Limb (tissue), 2 donors: ENCODE measurements at regions not wholly inside any gene's neighbourhood (a gene's known extent, or its start where the extent isn't known, plus 50 kb on each side); places are given as distances from the start of the nearest gene placed in this dataset.
A peak's percentile ranks its signal among the peaks of the same experiment; 100 is the strongest.
"Not testable (repeated sequence)": the region's sequence is repeated elsewhere in the genome, so short reads cannot be mapped to it uniquely, and the experiment has no call there.

Experiments used
- DNase-seq, 2 donors: peaks; one replicate each; pipeline ENCODE4 v3.0.0-alpha.2; 2016; ENCODE audit errors: extremely low spot score in 2 of 2

DNA sequence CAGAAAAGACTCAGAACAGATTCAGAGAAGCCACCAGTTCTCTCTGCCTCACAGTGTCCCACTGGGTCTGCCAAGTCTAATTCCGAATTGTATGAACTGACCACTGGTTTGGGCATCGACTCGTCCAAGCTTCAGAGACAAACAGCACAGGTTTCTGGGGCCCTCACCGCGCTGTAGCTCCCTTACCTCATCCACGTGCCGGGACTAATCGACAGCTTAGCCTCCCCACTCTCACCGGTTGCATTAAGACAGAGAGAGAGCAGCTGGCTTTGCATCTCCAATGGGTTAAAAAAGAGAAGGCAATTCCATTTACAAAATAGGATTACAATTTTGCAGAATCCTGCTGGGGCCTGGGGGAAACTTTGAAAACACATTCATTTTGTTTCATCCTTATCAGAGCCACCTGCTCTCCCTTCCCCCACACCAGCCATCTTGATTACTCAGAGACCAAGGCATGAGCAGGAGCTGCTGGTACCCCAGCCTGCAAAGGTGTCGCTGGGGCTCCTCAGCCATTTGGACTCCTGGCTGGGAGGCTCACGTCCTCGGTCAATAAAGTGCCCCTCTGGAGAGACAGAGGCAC, 95.3 kb upstream of the RPL38 start:
- no peak for DNase-seq

DNA sequence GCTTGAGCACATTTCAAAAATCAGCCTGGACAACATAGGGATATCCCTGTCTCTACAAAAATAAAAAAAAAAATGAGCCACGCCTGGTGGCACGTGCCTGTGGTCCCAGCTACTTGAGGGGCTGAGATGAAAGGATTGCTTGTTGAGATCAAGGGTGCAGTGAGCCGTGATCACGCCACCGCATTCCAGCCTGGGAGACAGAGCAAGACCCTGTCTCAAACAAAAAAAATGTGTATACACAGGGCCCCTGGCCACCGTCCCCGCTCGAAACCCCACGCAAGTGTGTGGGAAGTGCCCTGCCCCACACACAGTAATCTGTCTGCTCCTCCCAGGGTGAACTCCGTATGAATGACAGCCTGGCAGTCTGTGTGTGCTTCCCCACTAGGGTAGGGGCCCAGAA, 93.0 kb upstream of the RPL38 start:
- no peak for DNase-seq

DNA sequence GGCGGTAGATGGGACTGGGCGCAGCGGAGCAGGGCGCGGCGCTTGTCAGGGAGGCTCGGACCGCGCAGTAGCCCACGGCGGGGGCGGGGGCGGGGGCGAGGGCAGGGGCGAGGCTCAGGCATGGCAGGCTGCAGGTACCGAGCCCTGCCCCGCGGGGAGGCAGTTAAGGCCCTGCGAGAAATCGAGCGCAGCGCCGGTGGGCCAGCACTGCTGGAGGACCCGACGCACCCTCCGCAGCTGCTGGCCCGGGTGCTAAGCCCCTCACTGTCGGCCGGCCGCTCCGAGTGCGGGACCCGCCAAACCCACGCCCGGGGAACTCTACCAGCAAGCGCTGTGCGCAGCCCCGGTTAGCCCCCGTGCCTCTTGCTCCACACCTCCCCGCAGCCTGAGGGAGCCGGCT, 90.2 kb upstream of the RPL38 start:
- DNase-seq, result no peak

DNA sequence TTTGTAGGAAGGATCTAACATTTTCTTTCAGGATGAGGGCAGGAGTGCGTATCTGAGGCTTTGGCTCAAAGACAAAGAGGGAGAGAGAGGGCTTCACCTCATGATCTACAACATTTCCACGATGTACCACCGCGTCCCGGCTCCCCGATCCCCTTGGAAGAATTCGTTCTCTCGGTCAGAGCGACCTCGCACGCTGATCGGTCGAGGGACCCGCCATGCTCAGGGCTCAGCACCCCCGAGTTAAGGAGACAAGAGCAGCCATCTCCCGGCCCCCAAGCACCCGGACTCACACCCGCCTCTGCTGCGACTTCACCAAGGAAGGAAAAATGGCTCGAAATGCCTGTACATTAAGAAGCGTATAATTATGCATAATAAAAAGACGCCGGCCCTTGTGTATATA, 89.5 kb upstream of the RPL38 start:
- no peak for DNase-seq

DNA sequence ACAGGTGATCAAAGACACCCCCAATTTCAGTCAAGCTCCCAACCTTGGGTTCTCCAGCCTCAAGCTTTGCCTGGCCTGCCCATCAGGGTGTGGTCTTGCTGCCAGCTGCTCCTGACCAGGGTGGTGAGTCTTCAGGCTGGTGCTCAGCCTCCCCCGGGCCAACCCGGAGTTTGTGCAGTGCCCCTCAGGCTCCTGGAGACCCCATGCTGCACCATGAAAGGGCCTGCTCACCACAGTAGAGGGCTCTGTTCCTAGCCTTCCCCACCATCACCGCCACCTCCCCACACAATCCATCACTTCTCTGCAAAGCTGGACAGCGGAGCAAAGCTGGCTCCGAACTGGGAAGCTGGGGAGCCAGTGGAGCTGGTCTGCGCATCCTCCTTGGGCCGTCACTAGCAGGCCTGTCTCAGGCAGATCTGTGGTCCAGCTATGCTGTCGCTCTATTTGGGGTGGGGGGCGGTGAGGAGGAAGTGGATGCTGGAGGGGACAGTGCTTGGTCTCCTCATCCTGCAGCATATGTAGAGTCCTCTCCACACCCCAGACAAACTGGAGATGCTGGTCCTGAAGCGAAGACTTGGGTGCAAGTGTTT, 88.5 kb upstream of the RPL38 start:
- DNase-seq, result no peak

DNA sequence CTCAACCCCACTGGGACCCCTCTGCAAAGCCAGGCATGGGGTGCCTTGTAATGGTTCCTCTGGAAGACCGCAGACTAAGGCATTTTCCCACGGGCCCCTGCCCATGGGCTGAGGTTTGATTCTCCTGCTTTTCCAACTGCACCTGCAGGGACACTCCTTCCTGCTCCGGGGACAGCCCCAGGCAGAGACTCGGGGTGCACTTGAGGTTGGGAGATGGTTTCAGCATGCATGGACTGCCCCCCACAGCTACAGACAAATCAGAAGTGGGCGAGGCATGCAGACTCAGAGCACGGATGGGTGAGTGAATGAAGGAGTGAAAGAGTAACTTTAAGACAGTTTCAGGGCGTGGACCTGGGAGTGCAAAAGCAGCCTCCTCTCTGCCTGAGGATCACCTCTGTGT, 87.9 kb upstream of the RPL38 start:
- no peak for DNase-seq

DNA sequence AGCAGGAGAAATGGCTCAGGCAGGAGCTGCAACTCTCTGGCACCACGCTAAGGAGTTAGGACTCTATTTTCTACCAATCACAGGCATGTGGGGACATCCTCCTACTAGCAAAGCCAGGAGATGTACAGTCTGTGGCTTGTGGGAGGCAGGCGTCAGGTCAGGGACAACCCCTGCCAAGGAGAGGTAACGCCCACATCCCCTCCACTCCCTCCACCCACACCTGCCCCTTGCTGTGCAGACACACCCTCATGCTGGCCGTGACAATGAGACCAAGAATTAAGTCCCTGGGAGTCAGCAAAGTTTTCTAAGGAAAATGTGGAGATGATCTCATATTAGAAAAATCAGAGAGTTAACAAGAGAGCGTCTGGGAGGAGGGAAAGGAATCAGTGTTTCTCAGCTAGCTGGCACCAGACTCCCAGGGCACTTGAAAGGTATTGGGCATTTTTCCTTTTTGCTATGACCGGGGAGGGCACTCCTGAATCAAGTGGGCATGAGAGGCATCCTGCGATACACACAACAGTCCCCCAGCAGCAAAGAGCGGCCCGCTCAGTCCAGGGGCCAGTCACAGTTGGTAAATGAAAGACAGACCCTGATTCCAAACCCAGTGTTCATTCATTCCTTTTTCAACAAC, 87.3 kb upstream of the RPL38 start:
- DNase-seq, result no peak

DNA sequence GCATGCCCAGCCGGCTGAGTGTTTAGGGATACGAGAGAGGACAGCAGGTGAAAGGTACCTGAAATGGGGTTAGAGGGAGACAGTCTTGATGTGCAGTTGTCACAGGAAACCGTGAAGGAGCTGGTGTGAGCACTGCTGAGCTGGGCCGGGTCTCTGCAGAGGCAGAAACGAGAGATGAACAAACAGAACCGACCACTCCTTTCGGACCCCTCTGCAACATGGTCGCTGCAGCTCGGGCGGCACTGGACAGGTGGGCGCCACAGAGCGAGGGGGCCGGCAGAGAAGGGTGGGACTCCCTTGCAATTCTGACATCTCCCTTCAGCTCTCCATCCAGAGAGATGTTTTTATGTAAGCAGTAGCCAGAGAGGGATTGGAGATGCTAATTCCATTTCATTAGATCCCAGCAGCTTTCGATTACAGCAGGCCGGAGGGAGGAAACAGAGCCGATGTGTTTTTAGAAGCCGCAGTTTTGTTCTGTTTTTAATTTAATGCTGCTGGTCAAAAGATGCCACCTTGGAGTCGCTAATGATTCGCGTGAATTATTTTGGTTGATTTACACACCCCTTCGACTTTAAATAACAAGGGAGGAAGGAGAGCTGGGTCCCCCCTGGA, 86.3 kb upstream of the RPL38 start:
- no peak for DNase-seq

DNA sequence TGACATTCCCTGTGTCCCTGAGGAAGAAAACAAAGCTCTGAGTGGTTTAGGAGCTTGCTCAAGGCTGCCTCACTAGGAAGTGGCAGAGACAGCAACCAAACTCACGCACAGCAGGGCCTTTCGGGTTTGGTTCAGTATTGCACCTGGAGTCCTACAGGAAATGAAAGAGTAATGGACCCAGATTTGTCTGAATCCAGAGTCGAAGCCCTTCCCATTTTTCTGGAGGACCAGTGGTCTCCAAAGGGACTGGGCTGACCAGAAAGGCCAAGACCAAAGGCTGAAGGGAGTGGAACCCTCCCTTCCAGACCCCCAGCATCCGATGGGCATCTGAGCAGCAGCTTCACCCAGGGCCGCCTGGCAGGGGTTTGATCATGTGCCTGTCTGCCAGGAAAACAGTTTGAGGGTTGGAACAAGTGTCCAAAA, 85.5 kb upstream of the RPL38 start:
- peak in 1 of 2 donors; percentile 30 for DNase-seq

DNA sequence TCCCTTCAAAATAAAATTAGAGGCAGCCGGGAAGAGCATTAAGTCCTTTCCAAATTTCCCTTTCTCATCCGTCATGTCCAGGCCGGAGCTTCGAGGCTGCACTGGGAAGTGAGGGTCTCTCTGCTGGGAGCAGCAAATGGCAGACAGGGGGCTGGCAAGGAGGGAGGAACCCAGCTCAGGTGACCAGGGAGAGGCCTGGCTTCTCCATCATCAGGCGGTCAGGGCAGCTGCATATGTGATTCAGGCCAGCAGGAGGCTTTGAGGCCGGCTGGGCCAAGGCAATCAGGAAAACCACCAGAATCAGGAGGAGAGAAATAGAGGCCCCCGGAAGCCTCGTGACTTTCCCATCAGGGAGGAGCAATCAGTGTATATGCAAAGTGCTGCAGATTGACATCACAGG, 85.0 kb upstream of the RPL38 start:
- peak in 1 of 2 donors; percentile 58 for DNase-seq

DNA sequence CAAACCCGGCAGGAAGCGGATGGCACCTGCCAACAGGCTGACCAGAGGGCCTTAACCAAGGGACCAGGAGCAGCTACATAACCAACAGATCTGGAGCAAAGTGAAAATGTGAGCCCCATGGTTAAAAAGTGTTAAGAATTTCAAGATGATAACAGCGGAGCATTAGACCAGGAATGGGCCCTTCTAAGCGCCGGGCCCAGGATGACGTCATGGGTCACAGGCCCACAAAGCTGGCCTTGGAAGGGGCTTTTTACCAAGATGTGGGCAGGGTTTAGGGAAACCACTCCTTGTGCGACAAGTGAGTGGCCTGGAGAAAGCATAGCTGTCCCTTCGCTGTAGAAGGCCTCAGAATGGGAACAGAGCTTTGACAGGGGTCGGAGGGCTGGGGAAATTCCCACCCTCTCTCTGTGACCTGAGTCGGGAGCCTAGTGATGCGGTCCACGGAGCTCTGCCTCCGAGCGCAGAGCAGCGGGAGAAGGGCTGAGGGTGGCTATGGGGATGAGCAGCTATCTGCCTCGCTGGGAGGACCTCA, 84.4 kb upstream of the RPL38 start:
- DNase-seq, result no peak

DNA sequence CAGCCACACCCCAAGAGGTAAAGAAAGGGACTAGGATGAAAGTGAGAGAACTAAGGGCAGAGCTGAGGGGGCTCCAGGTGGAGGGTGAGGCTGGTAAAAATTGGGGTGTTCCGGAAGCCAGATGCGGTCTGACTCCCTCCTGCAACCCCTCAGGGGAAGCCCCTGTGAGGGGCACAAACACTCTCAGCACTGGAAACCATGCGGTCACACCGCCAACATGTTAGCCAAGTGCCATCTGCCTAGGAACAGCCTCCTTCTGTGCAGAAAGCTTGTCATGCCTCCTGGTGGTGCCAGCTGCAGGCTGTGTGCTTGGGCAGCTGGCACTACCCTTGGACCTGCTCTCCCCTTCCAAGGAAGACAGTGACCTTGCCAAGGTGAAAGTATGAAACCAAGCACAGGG, 83.5 kb upstream of the RPL38 start:
- peak in 1 of 2 donors; percentile 19 for DNase-seq

DNA sequence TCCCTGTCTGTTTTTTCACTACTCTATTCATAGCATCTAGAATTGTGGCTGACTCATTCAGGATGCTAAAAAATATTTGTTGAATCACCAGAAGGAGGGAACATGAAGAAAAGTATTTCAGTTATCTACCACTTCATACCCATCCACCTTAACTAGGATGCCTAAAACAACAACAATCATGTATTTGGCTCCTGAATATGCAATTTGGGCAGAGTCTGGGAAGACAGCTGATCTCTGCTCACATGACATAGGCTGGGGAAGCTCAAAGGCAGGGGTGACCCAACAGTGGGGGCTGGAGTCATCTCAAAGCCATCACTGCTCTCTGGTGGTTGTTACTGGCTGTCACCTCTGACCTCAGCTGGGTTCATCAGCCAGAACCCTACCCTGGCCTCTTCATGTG, 80.1 kb upstream of the RPL38 start:
- DNase-seq, result peak in 1 of 2 donors; percentile 7

DNA sequence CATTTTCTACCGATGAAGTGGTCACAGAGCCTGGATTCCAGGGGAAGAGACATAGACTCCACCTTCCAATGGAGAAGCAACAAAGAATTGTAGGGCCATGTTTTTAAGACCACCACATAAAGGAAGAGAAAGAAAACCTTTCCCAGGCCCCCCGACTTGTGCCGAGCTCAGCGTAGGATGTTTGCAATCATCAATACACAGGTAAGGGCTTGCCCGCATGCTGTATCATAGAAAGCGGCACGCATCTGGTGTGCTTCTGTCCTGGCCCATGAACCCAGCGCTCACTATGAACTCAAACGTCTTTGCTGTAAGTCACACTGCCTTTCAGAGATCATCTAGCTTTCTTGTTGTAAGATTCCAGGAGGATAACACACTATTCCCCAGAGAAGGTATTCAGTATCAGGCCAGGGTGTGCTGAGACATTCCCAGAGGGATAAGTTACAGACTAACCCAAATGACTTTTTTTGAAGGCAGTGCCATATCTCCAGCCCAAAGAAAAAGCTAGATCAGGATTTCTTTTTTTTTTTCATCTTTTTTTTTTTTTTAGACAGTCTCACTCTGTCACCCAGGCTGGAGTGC, 79.5 kb upstream of the RPL38 start:
- no peak for DNase-seq

DNA sequence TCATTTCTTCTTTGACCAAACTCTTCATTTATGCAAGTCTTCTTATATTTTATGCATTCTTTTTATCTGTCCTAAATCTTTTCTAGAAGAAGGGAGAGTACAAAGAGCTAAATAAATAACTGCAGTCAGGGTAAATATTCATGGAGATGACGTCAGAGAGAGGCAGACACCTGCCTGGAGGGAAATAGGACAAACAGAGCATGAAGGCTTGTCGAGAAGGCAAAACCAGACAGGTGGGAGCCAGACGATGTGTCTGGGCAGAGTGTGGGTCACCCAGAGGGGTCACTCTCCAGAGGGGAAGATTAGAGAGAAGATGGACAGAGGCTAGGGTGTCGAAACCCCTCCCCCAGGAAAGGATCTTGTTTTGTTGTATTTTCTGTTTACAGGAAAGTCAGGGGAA, 78.3 kb upstream of the RPL38 start:
- DNase-seq, result peak in 1 of 2 donors; percentile 15

DNA sequence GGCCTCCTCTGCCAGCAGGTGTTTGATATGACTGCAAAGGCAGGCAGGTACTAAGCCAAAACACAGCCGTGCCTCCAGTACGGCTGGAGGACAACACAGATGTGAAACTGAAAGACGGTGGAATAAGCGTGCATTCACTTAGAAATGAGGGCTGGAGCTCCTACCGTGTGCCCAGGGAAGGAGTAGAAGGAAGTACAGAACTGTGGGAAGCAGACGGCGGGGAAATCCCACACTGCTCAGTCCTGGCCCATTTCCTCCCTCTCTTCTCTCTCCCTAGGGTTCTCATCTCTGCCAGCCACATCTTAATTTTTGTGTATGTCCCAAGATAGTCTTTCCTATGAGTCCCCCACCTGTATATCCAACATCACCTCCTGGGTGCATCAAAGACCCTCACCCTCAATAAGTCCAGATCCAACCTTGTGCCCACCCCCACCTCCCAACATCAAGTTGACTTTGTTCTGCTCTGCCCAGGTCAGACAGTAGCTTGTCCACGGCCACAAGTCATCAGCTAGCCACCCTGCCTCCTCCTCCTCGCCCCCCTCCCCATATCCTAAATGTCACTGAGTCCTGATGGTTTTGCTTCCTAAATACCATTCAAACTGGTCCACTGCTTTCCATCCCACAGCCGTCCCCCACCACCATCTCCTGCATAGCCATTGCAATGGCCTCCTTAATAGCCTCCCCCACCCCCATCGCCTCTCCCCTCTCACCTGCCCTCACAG, 77.1 kb upstream of the RPL38 start:
- DNase-seq, result no peak

DNA sequence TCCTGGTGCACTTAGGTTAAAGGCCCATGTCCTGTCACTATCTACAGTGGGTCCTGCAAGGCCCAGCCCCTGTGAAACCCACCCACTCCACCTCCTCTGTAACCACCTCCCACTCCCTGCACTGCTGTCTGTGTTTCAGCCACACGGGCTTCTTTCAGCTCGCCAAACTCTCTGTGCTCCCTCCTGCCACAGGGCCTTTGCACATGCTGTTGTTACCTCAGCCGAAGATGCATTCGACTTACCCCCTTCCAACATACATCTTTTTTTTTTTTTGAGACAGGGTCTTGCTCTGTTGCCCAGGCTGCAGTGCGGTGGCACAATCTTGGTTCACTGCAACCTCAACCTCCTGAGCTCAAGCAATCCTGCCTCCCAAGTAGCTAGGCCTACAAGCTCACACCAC, 76.5 kb upstream of the RPL38 start:
- peak in 1 of 2 donors; percentile 16 for DNase-seq

DNA sequence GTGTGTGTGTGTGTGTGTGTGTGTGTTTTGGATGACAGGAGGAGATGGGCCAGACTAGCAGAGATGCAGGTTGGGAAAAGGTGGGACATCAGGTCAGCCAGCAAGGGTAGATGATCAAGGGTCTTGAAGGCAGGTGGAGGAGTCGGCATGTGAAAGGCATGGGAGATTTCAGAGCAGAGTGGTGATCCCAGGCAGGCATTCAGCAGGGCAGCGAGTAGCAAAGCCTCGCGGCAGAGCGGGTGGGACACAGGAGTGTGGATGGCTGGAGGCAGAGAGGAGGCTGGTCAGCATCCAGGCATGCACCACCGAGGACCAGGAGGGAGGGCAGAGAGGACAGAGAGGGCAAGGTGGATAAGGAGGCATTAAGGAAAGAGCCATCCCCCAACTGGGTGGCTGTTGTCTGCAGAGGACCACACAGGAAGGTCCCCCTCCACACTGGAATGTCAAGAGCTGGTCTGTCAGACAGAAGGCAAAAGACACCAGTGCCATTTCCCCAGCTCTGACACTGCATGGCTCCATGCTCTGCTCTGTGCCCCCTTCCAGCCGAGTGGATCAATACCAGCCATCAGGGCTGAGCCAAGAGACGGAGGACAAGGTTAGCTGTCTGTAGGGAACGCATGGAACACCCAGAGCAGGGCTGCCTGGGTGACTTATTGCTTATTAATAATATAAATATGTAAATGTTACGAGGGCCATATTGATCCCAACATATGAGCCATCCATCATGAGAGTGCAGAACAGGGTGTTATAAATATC, 74.8 kb upstream of the RPL38 start:
- DNase-seq, result peak in 1 of 2 donors; percentile 15

DNA sequence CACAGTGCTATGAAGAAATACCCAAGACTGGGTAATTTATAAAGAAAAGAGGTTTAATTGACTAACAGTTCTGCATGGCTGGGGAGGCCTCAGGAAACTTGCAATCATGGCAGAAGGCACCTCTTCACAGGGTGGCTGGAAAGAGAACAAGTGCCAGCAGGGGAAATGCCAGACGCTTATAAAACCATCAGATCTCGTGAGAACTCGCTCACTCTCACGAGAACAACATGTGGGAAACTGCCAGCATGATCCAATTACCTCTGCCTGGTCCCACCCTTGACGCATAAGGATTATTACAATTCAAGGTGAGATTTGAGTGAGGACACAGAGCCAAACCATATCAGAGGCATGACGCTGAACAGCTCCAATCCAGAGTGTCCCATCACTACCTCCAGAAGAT, 73.7 kb upstream of the RPL38 start:
- not testable (repeated sequence) for DNase-seq

DNA sequence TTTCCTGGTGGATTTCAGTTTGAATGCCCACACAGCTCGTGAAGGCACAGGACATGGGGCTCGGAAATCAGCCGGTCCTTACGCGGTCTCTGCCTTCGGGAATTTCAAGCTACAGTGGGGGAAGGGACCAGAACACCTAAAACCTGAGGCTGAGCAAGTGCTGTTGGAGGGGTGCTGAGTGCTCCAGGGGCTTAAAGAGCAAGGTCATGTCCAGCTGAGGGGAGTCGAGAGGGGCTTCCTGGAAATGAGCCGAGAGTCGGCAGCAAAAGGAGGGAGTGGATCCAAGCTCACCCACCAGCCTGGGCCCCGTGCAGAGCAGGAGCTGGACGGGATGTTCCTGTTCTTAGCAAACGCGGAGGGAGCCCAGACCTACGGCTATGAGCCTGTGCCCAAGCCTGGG, 73.2 kb upstream of the RPL38 start:
- DNase-seq, result peak in 1 of 2 donors; percentile 12

DNA sequence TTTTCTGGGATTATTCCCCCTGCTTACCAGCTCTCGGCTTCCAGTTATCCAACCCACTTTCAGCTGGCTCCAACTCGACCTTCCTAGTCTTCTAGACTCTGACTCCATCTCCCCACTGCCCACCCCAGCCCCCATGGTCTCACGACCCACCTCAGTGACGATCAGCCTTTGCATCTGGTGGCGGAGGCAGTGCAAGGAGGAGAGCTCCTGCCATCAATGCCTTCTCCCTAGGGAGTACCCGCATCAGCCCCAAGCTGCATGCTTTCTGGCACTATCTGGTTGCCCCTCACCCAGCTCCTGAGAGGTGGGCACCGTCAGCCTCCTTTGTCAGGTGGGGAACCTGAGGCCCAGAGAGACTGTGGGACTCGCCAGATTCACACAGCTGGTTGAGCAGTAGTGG, 72.6 kb upstream of the RPL38 start:
- DNase-seq, result peak in 1 of 2 donors; percentile 14
